HT1080 (cell line): ENCODE measurements at regions not wholly inside any gene's neighbourhood (a gene's known extent, or its start where the extent isn't known, plus 50 kb on each side); places are given as distances from the start of the nearest gene placed in this dataset.
"Not testable (repeated sequence)": the region's sequence is repeated elsewhere in the genome, so short reads cannot be mapped to it uniquely, and the experiment has no call there.

Experiments used
- DNase-seq: peaks from one replicate; pipeline ENCODE4 v3.0.0-alpha.2; 2015; ENCODE audit warnings: low read depth

DNA sequence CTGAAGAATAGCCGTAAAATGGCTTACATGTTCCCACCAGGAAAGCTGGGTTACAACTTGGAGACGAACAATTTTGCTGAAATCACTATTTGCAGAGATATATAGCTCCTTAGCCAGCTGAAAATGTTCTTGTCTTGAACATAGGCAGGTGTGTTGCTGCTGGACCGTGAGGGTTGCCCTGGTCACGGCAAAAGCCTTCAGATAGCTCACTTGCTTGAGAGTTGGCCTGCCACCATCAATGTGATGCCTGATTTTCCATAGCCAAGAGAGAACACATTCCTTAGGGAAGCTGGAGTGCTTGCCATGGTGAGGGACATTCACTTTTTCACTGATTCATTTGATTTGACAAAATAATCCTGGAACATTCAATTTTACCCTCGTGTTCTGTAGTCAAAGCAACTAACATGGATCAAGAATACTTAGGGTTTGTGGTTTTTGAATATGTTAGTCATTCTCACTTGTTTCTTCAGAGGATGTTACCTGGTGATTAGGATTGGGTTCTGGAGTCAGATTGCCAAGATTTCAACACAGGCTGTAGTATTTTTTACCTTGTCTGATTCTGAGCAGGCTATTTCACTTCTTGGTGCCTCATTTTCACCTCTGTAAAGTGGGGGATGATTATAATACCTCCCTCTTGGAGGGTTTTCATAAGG is 536.9 kb downstream of the RAPGEF2 start:
- DNase-seq, result peak; percentile 30

- DNase-seq, result no peak
These were observed 546.4 kb downstream of the RAPGEF2 start for GRCh38 chr4:159649237-159649636.

DNA sequence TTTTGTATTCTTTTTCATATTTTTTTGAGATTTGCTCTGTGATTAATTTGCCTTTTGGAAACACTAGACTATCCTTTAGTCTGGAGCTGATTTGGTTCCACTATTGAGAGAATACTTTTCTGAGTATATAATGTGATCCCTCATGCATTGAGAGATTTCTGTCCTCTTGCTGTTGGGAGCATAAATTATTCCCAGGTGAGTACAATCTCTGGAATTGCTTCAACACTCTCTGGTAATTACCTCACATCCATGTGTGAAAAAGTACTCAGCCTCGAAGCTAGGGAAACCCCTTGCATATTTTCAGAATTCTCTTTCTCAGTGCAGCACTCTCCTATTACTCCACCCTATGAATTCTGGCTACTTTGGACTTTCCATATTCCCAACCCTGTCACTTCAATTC is 550.0 kb downstream of the RAPGEF2 start:
- DNase-seq, result no peak

GRCh38 chr4:159655547-159655946 is 552.7 kb downstream of the RAPGEF2 start:
- peak; percentile 92 for DNase-seq

DNA sequence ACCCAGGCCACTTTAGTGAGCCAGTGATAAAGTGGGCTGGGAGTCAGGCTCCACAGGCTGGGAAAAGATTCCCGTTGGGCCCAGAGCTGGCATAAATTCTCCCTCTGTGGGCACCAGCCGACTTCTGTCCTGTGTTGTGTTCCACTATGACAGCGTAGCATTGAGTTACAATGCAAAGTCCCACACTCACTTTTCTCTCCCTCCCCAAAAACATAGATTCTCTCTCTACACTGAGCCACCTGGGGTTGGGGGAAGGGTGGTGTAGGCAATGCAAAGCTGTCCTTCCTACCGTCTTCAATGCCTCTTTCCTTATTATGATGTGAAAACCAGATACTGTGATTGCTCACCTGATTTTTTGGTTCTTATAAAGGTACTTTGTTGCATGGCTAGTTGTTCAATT is 566.2 kb downstream of the RAPGEF2 start:
- no peak for DNase-seq

- no peak for DNase-seq
These were observed 570.3 kb downstream of the RAPGEF2 start for GRCh38 chr4:159673221-159673620.

- no peak for DNase-seq
These were observed 571.4 kb downstream of the RAPGEF2 start for GRCh38 chr4:159674241-159674640.

DNA sequence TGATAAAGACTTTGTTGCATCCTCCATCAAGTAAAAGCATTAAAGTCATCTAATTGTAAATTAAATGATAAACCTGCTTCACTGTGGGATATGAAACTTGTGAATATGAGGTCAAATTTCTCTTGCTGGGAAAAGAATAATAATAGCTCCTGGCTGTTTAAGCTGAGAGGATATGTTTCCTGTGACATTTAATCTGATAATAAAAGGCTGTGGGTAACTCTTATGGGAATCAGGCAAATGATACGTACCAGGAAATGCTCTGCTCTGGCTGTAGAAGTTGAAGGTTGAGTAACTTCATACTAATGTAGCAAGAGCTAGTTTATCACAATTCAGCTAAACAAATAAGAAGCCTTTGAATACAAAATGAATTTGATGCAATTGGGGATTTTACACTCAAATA is 574.6 kb downstream of the RAPGEF2 start:
- peak; percentile 23 for DNase-seq

DNA sequence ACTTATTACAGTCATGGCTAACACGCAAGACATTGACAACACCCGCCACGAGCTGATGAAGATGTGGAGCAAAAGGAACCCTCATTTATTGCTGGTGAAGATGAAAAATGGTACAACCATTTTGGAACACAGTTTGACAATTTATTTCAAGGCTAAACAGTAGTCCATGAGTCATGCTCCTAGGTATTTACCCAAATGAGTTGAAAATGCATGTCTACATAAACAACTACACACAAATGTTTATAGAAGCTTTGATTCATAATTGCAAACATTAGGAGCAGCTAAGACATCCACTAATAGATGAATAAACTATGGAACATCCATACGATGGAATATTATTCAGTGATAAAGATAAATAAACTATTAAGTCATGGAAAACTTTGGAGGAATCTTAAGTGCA is 580.1 kb downstream of the RAPGEF2 start:
- DNase-seq, result no peak

- no peak for DNase-seq
These were observed 581.2 kb downstream of the RAPGEF2 start for GRCh38 chr4:159684061-159684460.

GRCh38 chr4:159685340-159686092 is 582.6 kb downstream of the RAPGEF2 start:
- no peak for DNase-seq

- no peak for DNase-seq
These were observed 586.6 kb downstream of the RAPGEF2 start for GRCh38 chr4:159689526-159689925.

GRCh38 chr4:159697322-159698283 is 594.7 kb downstream of the RAPGEF2 start:
- DNase-seq, result no peak

GRCh38 chr4:159698336-159698735 is 595.5 kb downstream of the RAPGEF2 start:
- no peak for DNase-seq

DNA sequence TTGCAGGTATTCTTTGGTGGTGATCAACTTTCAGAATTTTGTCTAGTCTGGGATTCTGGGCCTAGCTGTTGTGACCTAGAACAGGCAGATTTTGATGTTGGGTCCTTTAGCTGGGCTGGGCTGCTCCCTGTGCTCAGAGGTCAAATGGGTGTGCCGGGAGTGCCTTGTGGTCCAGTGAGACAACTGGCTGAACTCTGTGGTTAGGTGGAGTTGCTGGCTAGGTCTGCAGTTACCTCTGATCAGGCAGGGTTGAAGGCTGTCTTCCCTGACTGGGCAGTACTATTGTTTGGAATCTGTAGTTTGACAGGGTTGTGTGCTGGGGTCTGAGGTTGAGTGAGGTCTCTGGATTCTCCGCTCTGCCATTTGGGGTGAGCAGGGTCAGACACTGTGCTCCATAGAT is 599.3 kb downstream of the RAPGEF2 start:
- DNase-seq, result no peak

- no peak for DNase-seq
These were observed 602.5 kb downstream of the RAPGEF2 start for GRCh38 chr4:159705334-159705733.

GRCh38 chr4:159706704-159707103 is 603.8 kb downstream of the RAPGEF2 start:
- no peak for DNase-seq

DNA sequence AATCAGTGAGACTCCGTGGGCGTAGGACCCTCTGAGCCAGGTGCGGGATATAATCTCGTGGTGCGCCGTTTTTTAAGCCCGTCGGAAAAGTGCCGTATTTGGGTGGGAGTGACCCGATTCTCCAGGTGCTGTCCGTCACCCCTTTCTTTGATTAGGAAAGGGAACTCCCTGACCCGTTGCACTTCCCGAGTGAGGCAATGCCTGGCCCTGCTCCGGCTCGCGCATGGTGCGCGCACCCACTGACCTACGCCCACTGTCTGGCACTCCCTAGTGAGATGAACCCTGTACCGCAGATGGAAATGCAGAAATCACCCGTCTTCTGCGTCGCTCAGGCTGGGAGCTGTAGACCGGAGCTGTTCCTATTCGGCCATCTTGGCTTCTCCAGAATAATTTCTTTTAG is 612.3 kb downstream of the RAPGEF2 start:
- not testable (repeated sequence) for DNase-seq

DNA sequence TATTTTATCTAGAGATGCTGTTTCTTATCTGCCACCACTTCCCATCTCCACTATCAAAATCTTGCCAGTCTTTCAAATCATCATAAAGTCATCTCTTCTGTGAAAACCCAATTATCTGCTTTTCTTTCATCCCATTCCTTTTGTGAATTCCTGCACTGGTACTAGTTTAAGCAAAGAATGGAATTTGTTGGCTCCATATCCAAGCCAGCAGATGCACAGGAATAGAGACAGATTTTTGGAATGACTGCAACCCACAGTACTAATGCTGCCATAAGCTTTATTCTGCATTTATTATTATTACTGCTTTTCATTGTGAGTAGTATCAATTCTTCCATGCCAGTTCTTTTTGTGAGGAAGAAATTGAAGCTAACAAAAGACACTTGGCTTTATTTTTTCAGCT is 616.7 kb downstream of the RAPGEF2 start:
- DNase-seq, result no peak

- DNase-seq, result no peak
These were observed 619.2 kb downstream of the RAPGEF2 start for GRCh38 chr4:159722052-159722451.

DNA sequence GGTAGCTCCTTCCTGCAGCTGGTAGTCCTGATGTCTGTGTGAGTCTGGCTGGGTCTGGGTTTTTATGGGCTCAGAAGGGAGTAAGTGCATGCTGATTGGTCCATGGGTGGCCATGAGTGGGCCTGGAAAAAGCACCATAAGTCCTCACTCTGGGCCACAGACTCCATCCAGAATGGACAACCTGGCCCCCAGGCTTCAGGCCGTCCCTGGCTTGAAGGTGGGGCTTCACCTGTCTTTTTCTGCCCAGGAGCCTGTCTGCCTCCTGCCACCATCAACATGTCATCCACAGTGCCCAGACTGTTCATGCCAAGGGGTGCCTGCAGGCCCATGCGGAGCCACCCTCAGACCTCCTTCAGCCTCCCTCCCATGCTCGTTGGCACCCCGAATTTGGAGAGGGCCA is 620.0 kb downstream of the RAPGEF2 start:
- no peak for DNase-seq
